Ishikawa (cell line): ENCODE measurements at regions not wholly inside any gene's neighbourhood (a gene's known extent, or its start where the extent isn't known, plus 50 kb on each side); places are given as distances from the start of the nearest gene placed in this dataset.
A peak's percentile ranks its signal among the peaks of the same experiment; 100 is the strongest.

Source experiments
- CEBPB ChIP-seq: IDR thresholded peaks from 2 replicates; pipeline ENCODE4 v1.6.1; 2012
- CREB1 ChIP-seq: IDR thresholded peaks from 2 replicates; pipeline ENCODE4 v1.6.1; 2012; ENCODE audit warnings: low read depth
- EP300 ChIP-seq: IDR thresholded peaks from 2 replicates; pipeline ENCODE4 v1.6.1; 2012; ENCODE audit warnings: borderline replicate concordance
- FOXM1 ChIP-seq: IDR thresholded peaks from 2 replicates; pipeline ENCODE4 v1.6.1; 2012; ENCODE audit warnings: low read depth, borderline replicate concordance
- MAX ChIP-seq: IDR thresholded peaks from 2 replicates; pipeline ENCODE4 v1.6.1; 2012
- NFIC ChIP-seq: IDR thresholded peaks from 2 replicates; pipeline ENCODE4 v1.6.1; 2012
- RAD21 ChIP-seq: IDR thresholded peaks from 2 replicates; pipeline ENCODE4 v1.6.1; 2012; ENCODE audit warnings: low read depth
- REST ChIP-seq: IDR thresholded peaks from 2 replicates; pipeline ENCODE4 v1.6.1; 2012; ENCODE audit warnings: low read depth, mild to moderate bottlenecking
- TAF1 ChIP-seq: IDR thresholded peaks from 2 replicates; pipeline ENCODE4 v1.6.1; 2012; ENCODE audit warnings: low read depth, mild to moderate bottlenecking
- TCF12 ChIP-seq: IDR thresholded peaks from 2 replicates; pipeline ENCODE4 v1.6.1; 2012; ENCODE audit warnings: low read depth
- TEAD4 ChIP-seq: IDR thresholded peaks from 2 replicates; pipeline ENCODE4 v1.6.1; 2012
- YY1 ChIP-seq: IDR thresholded peaks from 2 replicates; pipeline ENCODE4 v1.6.1; 2012; ENCODE audit warnings: low read depth
- ZBTB7A ChIP-seq: IDR thresholded peaks from 2 replicates; pipeline ENCODE4 v1.6.1; 2012; ENCODE audit warnings: low read depth
- TF ChIP-seq, protein P1 (sequence below): IDR thresholded peaks from 2 replicates; pipeline ENCODE4 v1.6.1; 2012

DNA sequence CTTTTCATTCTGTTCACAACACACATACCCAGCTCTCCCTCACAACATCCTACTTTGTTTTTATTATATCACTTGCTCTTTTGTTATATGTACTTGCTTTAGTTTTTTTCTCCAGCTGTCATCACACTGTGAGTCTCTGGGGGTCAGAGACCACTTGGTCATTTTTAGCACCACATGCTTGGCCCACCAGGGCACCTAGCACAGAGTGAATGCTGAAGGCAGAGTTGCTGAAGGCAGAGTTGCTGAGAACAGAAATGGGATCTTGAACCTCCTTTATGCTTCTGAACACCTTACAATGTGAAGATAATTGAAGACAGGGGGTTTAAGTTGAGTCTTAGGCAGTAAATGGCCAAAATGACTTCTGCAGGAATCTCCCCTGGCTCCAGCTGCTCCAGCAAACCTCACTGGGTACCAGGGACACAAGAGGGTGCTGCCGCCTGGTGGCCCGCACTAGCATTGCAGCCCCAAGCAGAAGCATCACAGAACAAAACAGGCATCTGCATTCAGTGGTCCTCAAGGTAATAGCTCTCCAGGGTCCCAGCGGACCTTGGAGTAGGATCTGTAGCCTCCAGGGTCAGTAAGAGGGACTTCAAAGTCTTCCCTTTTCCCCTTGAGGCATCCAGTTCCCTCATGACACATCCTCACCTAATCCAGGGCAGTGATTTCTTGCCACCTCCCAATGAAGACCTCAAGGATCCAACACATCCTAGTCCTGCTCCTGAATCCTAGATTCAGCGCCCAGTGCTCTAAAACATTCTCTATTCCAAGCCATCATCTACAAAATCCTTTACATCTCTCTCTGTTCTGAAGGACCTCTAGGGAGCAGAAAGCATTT lies 1972.6 kb downstream of the TP53TG3F start:
- TF ChIP-seq YY1 (no peak), REST (no peak), NFIC (no peak), TAF1 (no peak), RAD21 (peak; percentile 58), CREB1 (no peak), EP300 (no peak), CEBPB (no peak), MAX (no peak), TCF12 (no peak), TEAD4 (no peak), FOXM1 (no peak), ZBTB7A (no peak)
- TF ChIP-seq, protein P1, sequence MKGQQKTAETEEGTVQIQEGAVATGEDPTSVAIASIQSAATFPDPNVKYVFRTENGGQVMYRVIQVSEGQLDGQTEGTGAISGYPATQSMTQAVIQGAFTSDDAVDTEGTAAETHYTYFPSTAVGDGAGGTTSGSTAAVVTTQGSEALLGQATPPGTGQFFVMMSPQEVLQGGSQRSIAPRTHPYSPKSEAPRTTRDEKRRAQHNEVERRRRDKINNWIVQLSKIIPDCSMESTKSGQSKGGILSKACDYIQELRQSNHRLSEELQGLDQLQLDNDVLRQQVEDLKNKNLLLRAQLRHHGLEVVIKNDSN = no peak
